ENCODE measurements at regions not wholly inside any gene's neighbourhood (a gene's known extent, or its start where the extent isn't known, plus 50 kb on each side); places are given as distances from the start of the nearest gene placed in this dataset.

- no peak for TF ChIP-seq POLR2A (IDR thresholded peaks at IDR 0.05)
- no peak for TF ChIP-seq EP300 (IDR thresholded peaks at IDR 0.05)
- TF ChIP-seq, protein P1, sequence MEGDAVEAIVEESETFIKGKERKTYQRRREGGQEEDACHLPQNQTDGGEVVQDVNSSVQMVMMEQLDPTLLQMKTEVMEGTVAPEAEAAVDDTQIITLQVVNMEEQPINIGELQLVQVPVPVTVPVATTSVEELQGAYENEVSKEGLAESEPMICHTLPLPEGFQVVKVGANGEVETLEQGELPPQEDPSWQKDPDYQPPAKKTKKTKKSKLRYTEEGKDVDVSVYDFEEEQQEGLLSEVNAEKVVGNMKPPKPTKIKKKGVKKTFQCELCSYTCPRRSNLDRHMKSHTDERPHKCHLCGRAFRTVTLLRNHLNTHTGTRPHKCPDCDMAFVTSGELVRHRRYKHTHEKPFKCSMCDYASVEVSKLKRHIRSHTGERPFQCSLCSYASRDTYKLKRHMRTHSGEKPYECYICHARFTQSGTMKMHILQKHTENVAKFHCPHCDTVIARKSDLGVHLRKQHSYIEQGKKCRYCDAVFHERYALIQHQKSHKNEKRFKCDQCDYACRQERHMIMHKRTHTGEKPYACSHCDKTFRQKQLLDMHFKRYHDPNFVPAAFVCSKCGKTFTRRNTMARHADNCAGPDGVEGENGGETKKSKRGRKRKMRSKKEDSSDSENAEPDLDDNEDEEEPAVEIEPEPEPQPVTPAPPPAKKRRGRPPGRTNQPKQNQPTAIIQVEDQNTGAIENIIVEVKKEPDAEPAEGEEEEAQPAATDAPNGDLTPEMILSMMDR (IDR thresholded peaks at IDR 0.05) = no peak
- intact Hi-C loops (cut with DNase I) = no loop called here
- Histone ChIP-seq H3K27me3 (no peaks in the 10 kb centered on the region), H3K4me1 (ENCODE audit: insufficient read depth) (no peaks in the 10 kb centered on the region), H3K9me3 (no peaks in the 10 kb centered on the region), H3K27ac (no peak overlapping the region), H3K36me3 (no peaks in the 10 kb centered on the region), H3K4me3 (no peak overlapping the region)
- 68 to 77% (median 76%) methylated on average over 3 of the region's 3 CpGs for WGBS, 3 donors
- no peak for DNase-seq
These were observed 326.2 kb upstream of the MEX3C start for GRCh38 chr18:51523671-51524070.

DNA sequence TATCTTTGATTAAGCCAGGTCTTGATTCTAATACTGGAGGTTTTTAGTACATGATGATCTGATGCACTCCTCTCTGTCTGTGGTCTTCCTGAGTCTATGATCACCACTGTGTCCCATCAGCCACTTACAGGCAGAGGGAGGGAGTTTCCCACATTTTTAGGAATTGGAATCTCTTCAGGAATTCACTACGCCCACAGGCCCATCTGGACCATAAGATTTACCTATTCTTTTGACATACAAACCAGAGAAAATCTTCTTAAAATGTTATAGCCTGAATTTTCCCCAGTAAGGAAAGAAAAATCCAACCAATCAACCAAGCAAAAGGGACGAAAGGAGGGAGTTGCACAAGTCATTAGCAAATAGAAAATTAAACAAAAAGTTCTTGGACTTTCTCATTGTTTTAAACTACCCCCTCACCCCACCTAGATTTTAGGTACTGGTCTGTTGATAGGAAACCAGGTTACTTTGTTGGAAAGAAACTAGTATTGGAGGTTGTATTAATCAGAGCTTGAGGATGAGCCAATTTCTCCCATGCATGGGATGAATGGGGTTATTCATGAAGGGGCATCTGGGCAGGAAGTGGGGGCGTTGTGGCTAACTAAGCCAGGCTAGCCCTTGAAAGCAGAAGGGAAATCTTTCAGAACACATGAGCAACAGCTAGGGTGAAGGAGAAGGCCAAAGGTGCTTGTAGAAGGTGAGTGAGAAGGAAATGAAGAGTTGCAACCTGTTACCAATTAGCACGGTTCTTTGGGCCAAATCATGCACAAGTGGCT, 328.2 kb upstream of the MEX3C start:
- 52 to 55% (median 54%) methylated on average over 4 of the region's 4 CpGs for WGBS, 3 donors
- intact Hi-C loops (cut with DNase I) = no loop called here
- H3K27ac ChIP-seq = no peak overlapping the region
- no peaks in the 10 kb centered on the region for H3K9me3 ChIP-seq
- H3K4me3 ChIP-seq = no peak overlapping the region
- no peaks in the 10 kb centered on the region for H3K27me3 ChIP-seq
- no peak for TF ChIP-seq POLR2A (IDR thresholded peaks at IDR 0.05)
- TF ChIP-seq, protein P1 (IDR thresholded peaks at IDR 0.05) = no peak
- TF ChIP-seq EP300 (IDR thresholded peaks at IDR 0.05) = no peak
- DNase-seq = no peak
- no peaks in the 10 kb centered on the region for H3K4me1 ChIP-seq (ENCODE audit: insufficient read depth)
- no peaks in the 10 kb centered on the region for H3K36me3 ChIP-seq

GRCh38 chr18:51527826-51528225, 330.3 kb upstream of the MEX3C start:
- H3K27ac ChIP-seq = no peak overlapping the region
- DNase-seq = no peak
- H3K27me3 ChIP-seq = no peaks in the 10 kb centered on the region
- H3K4me1 ChIP-seq (ENCODE audit: insufficient read depth) = no peaks in the 10 kb centered on the region
- TF ChIP-seq EP300 (IDR thresholded peaks at IDR 0.05) (no peak), POLR2A (IDR thresholded peaks at IDR 0.05) (no peak)
- TF ChIP-seq, protein P1 (IDR thresholded peaks at IDR 0.05) = no peak
- intact Hi-C loops (cut with DNase I) = no loop called here
- no peak overlapping the region for H3K4me3 ChIP-seq
- 80 to 96% (median 88%) methylated on average over 1 of the region's 1 CpG for WGBS, 3 donors
- H3K9me3 ChIP-seq = no peaks in the 10 kb centered on the region
- no peaks in the 10 kb centered on the region for H3K36me3 ChIP-seq

DNA sequence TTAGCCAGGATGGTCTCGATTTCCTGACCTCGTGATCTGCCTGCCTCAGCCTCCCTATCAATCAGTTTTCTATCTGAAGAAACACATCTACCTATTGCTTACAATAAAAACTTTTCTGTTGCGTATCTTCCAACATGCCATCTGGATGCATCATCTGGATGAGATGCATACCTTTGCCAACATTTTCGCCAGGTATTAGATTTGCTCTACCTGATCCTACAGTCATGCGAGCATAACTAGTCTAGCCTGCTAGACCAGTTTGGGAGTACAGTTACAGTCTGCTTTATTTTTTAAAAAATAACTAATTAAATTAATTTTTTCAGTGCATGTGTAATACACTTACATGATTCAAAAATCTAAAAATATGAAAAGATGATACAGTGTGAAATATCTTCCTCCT, 334.0 kb upstream of the MEX3C start:
- Histone ChIP-seq H3K36me3 (no peaks in the 10 kb centered on the region), H3K4me1 (ENCODE audit: insufficient read depth) (no peaks in the 10 kb centered on the region), H3K27me3 (no peaks in the 10 kb centered on the region), H3K9me3 (no peaks in the 10 kb centered on the region), H3K27ac (no peak overlapping the region), H3K4me3 (no peak overlapping the region)
- DNase-seq = no peak
- no peak for TF ChIP-seq POLR2A (IDR thresholded peaks at IDR 0.05)
- no peak for TF ChIP-seq EP300 (IDR thresholded peaks at IDR 0.05)
- TF ChIP-seq, protein P1 (IDR thresholded peaks at IDR 0.05) = no peak
- 89 to 93% (median 91%) methylated on average over 5 of the region's 5 CpGs for WGBS, 3 donors
- intact Hi-C loops (cut with DNase I) = no loop called here

All from ovary (tissue), 7 donors.